ENCODE measurements at regions not wholly inside any gene's neighbourhood (a gene's known extent, or its start where the extent isn't known, plus 50 kb on each side); places are given as distances from the start of the nearest gene placed in this dataset.

GRCh38 chr1:101170506-101171050 lies 66.2 kb upstream of the S1PR1 start:
- DNase-seq (ENCODE audit: extremely low spot score) = no peak
- no peak overlapping the region for H3K27ac ChIP-seq (replicated peaks in 1 of 4)

GRCh38 chr1:101167891-101168290 lies 68.9 kb upstream of the S1PR1 start:
- Histone ChIP-seq H3K9me3 (no peaks in the 10 kb centered on the region), H3K36me3 (no peaks in the 10 kb centered on the region), H3K4me3 (no peak overlapping the region), H3K4me1 (peaks cover 0 to 19% (median 0%) of the 10 kb centered on the region in 4 donors), H3K27ac (replicated peaks in 1 of 4) (no peak overlapping the region), H3K27me3 (no peaks in the 10 kb centered on the region)
- TF ChIP-seq POLR2AphosphoS5 (IDR thresholded peaks at IDR 0.05) (no peak), EP300 (IDR thresholded peaks at IDR 0.05) (no peak)
- intact Hi-C loops (cut with DNase I) = no loop called here
- DNase-seq (ENCODE audit: extremely low spot score) = no peak

More at GRCh38 chr1:101170506-101171050, 66.2 kb upstream of the S1PR1 start:
- H3K9me3 ChIP-seq = no peaks in the 10 kb centered on the region
- H3K4me3 ChIP-seq = no peak overlapping the region
- no peaks in the 10 kb centered on the region for H3K36me3 ChIP-seq
- 91% methylated on average over 4 of the region's 4 CpGs for WGBS
- TF ChIP-seq POLR2A (IDR thresholded peaks at IDR 0.05; ENCODE audit: low read depth) = no peak
- TF ChIP-seq EP300 (IDR thresholded peaks at IDR 0.05) = no peak
- no peak for TF ChIP-seq POLR2AphosphoS5 (IDR thresholded peaks at IDR 0.05)
- no peak for TF ChIP-seq CTCF (IDR thresholded peaks at IDR 0.05)
- intact Hi-C loops (cut with DNase I) = no loop called here
- peaks cover 0 to 5% (median 0%) of the 10 kb centered on the region in 4 donors for H3K4me1 ChIP-seq
- H3K27me3 ChIP-seq = no peaks in the 10 kb centered on the region

GRCh38 chr1:101166583-101167120 lies 70.2 kb upstream of the S1PR1 start:
- no peaks in the 10 kb centered on the region for H3K27me3 ChIP-seq
- intact Hi-C loops (cut with DNase I) = no loop called here

DNA sequence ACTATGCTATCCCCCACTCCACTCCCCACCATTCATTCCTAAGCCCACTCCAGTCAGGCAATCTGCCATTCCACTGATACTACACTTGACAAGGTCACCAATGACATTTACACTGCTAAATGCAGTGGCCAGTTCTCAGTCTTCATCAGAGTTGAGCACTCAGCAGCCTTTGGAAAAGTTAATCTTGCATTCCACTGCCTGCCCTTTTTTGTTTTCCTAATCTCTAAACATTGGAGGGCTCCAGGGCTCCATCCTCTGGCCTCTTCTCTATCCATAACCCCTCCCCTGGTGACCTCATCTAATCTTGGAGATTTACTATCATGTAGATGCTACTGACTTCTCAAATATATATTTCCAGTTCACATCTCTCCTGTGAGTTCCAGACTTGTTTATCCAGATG lies 70.9 kb upstream of the S1PR1 start:
- Histone ChIP-seq H3K27me3 (no peaks in the 10 kb centered on the region), H3K4me3 (no peak overlapping the region), H3K4me1 (peaks cover 0 to 19% (median 0%) of the 10 kb centered on the region in 4 donors), H3K27ac (replicated peaks in 1 of 4) (no peak overlapping the region), H3K9me3 (no peaks in the 10 kb centered on the region), H3K36me3 (no peaks in the 10 kb centered on the region)
- no peak for TF ChIP-seq POLR2AphosphoS5 (IDR thresholded peaks at IDR 0.05)
- no peak for TF ChIP-seq CTCF (IDR thresholded peaks at IDR 0.05)
- no peak for TF ChIP-seq EP300 (IDR thresholded peaks at IDR 0.05)
- TF ChIP-seq POLR2A (IDR thresholded peaks at IDR 0.05; ENCODE audit: low read depth) = no peak
- DNase-seq (ENCODE audit: extremely low spot score) = no peak
- intact Hi-C loops (cut with DNase I) = no loop called here

More at GRCh38 chr1:101166583-101167120, 70.2 kb upstream of the S1PR1 start:
- Histone ChIP-seq H3K36me3 (no peaks in the 10 kb centered on the region), H3K9me3 (no peaks in the 10 kb centered on the region), H3K4me3 (no peak overlapping the region), H3K4me1 (peaks cover 0 to 19% (median 0%) of the 10 kb centered on the region in 4 donors), H3K27ac (replicated peaks in 1 of 4) (no peak overlapping the region)
- DNase-seq (ENCODE audit: extremely low spot score) = no peak
- 100% methylated on average over 1 of the region's 1 CpG for WGBS
- TF ChIP-seq CTCF (IDR thresholded peaks at IDR 0.05) (no peak), POLR2AphosphoS5 (IDR thresholded peaks at IDR 0.05) (no peak)

- WGBS = 80% methylated on average over 1 of the region's 1 CpG
- no peaks in the 10 kb centered on the region for H3K27me3 ChIP-seq
- intact Hi-C loops (cut with DNase I) = no loop called here
- no peaks in the 10 kb centered on the region for H3K9me3 ChIP-seq
- no peak for DNase-seq (ENCODE audit: extremely low spot score)
- H3K27ac ChIP-seq (replicated peaks in 1 of 4) = no peak overlapping the region
- H3K4me3 ChIP-seq = no peak overlapping the region
- no peak for TF ChIP-seq CTCF (IDR thresholded peaks at IDR 0.05)
- no peaks in the 10 kb centered on the region for H3K36me3 ChIP-seq
- peaks cover 0 to 19% (median 0%) of the 10 kb centered on the region in 4 donors for H3K4me1 ChIP-seq
Measured at GRCh38 chr1:101165532-101165931, 71.3 kb upstream of the S1PR1 start.

Measured in esophagus muscularis mucosa (tissue), 4 donors.